Fibroblast of lung (primary cell): ENCODE measurements at regions not wholly inside any gene's neighbourhood (a gene's known extent, or its start where the extent isn't known, plus 50 kb on each side); places are given as distances from the start of the nearest gene placed in this dataset.

ENCODE experiments used
- DNase-seq, 2 donors: peaks; one replicate each; pipeline versions ENCODE4 v3.0.0 to v3.0.0-alpha.2; 2010; ENCODE audit warnings: low read depth in 2 of 2
- H2AFZ ChIP-seq: 2 replicates; pipeline ENCODE4 v1.5.1; 2012; ENCODE audit warnings: low read length, control low read depth, inconsistent platforms
- H3K27ac ChIP-seq: 2 replicates; pipeline ENCODE4 v1.5.1; 2011; ENCODE audit warnings: low read length, control low read depth; ENCODE audit not compliant: insufficient read depth
- H3K27me3 ChIP-seq: 2 replicates; pipeline ENCODE4 v1.5.1; 2011; ENCODE audit warnings: mild to moderate bottlenecking, low read length; ENCODE audit not compliant: control insufficient read depth, insufficient read depth
- H3K36me3 ChIP-seq: 2 replicates; pipeline ENCODE4 v1.5.1; 2011; ENCODE audit warnings: low read length; ENCODE audit not compliant: control insufficient read depth, insufficient read depth
- H3K4me1 ChIP-seq: 2 replicates; pipeline ENCODE4 v1.5.1; 2011; ENCODE audit warnings: low read length; ENCODE audit not compliant: control insufficient read depth, insufficient read depth; ENCODE audit errors: extremely low read depth
- H3K4me2 ChIP-seq: 2 replicates; pipeline ENCODE4 v1.5.1; 2011; ENCODE audit warnings: low read length, control low read depth; ENCODE audit not compliant: insufficient read depth; ENCODE audit errors: extremely low read depth
- H3K4me3 ChIP-seq, 4 experiments: fragments of 200-600 bp in 1 of 4; sonication (generic) in 1 of 4; replicated peaks in 1 of 4; 2 replicates each; pipeline ENCODE4 v1.5.1; 2011 to 2016; ENCODE audit warnings: low read length in 4 of 4, low read depth in 3 of 4, mild to moderate bottlenecking in 3 of 4, control low read depth in 2 of 4, inconsistent platforms in 1 of 4, mixed read lengths in 1 of 4; ENCODE audit not compliant: insufficient read depth in 1 of 4; ENCODE audit errors: control extremely low read depth in 1 of 4
- H3K79me2 ChIP-seq: 2 replicates; pipeline ENCODE4 v1.5.1; 2012; ENCODE audit warnings: mild to moderate bottlenecking, low read length, inconsistent platforms; ENCODE audit not compliant: control insufficient read depth, insufficient read depth
- H3K9ac ChIP-seq: 2 replicates; pipeline ENCODE4 v1.5.1; 2011; ENCODE audit warnings: mild to moderate bottlenecking, low read length, control low read depth; ENCODE audit not compliant: insufficient read depth
- H3K9me3 ChIP-seq: 2 replicates; pipeline ENCODE4 v1.5.1; 2012; ENCODE audit warnings: low read depth, low read length; ENCODE audit not compliant: control insufficient read depth, insufficient read depth
- H4K20me1 ChIP-seq: 2 replicates; pipeline ENCODE4 v1.5.1; 2011; ENCODE audit warnings: low read length; ENCODE audit not compliant: control insufficient read depth, insufficient read depth; ENCODE audit errors: extremely low read depth
- CTCF ChIP-seq, 2 donors: IDR thresholded peaks in 1 of 2; conservative IDR thresholded peaks in 1 of 2; 1 replicate in 1 of 2; 2 replicates in 1 of 2; pipeline ENCODE4 v1.5.1; 2011 to 2012; ENCODE audit warnings: low read length in 2 of 2, control low read depth in 1 of 2, inconsistent platforms in 1 of 2, low read depth in 1 of 2, mild to moderate bottlenecking in 1 of 2
- EZH2 ChIP-seq: IDR thresholded peaks from 2 replicates; pipeline ENCODE4 v1.5.1; 2012; ENCODE audit warnings: low read length, control low read depth, mild to moderate bottlenecking; ENCODE audit errors: missing control alignments

- Histone ChIP-seq H3K36me3 (no peaks in the 10 kb centered on the region), H2AFZ (no peak overlapping the region), H4K20me1 (no peaks in the 10 kb centered on the region), H3K27me3 (no peaks in the 10 kb centered on the region), H3K4me2 (no peak overlapping the region), H3K4me3 (no peak overlapping the region), H3K27ac (no peak overlapping the region), H3K79me2 (no peaks in the 10 kb centered on the region), H3K9ac (no peak overlapping the region), H3K4me1 (no peaks in the 10 kb centered on the region), H3K9me3 (no peaks in the 10 kb centered on the region)
- no peak for TF ChIP-seq EZH2
- TF ChIP-seq CTCF (conservative IDR thresholded peaks at IDR 0.05 in 1 of 2, IDR thresholded peaks at IDR 0.05 in 1 of 2; ENCODE audit: low read depth in 1 of 2, low read length in 2 of 2) = no peak
- no peak for DNase-seq
Observed at GRCh38 chr10:131478377-131478989, 167.0 kb upstream of the TCERG1L start.

GRCh38 chr10:131480066-131480465 is 168.5 kb upstream of the TCERG1L start:
- Histone ChIP-seq H2AFZ (no peak overlapping the region), H3K9ac (no peak overlapping the region), H3K27me3 (no peaks in the 10 kb centered on the region), H4K20me1 (no peaks in the 10 kb centered on the region), H3K4me3 (no peak overlapping the region), H3K9me3 (no peaks in the 10 kb centered on the region), H3K4me1 (no peaks in the 10 kb centered on the region), H3K27ac (no peak overlapping the region), H3K36me3 (no peaks in the 10 kb centered on the region), H3K4me2 (no peak overlapping the region), H3K79me2 (no peaks in the 10 kb centered on the region)
- DNase-seq = no peak
- TF ChIP-seq EZH2 (no peak), CTCF (conservative IDR thresholded peaks at IDR 0.05 in 1 of 2, IDR thresholded peaks at IDR 0.05 in 1 of 2; ENCODE audit: low read depth in 1 of 2, low read length in 2 of 2) (no peak)

GRCh38 chr10:131480861-131481260 is 169.3 kb upstream of the TCERG1L start:
- no peaks in the 10 kb centered on the region for H3K36me3 ChIP-seq
- no peak for DNase-seq
- TF ChIP-seq CTCF (conservative IDR thresholded peaks at IDR 0.05 in 1 of 2, IDR thresholded peaks at IDR 0.05 in 1 of 2; ENCODE audit: low read depth in 1 of 2, low read length in 2 of 2) = no peak

More at GRCh38 chr10:131480861-131481260, 169.3 kb upstream of the TCERG1L start:
- H3K79me2 ChIP-seq = no peaks in the 10 kb centered on the region
- no peak overlapping the region for H3K4me2 ChIP-seq
- no peak overlapping the region for H3K4me3 ChIP-seq
- H3K9me3 ChIP-seq = no peaks in the 10 kb centered on the region
- H3K9ac ChIP-seq = no peak overlapping the region
- no peak overlapping the region for H3K27ac ChIP-seq
- no peaks in the 10 kb centered on the region for H3K27me3 ChIP-seq
- no peaks in the 10 kb centered on the region for H3K4me1 ChIP-seq
- no peak overlapping the region for H2AFZ ChIP-seq
- H4K20me1 ChIP-seq = no peaks in the 10 kb centered on the region
